ENCODE measurements at regions not wholly inside any gene's neighbourhood (a gene's known extent, or its start where the extent isn't known, plus 50 kb on each side); places are given as distances from the start of the nearest gene placed in this dataset.

- POLR2A ChIA-PET, result no interaction called here
- H3K4me3 ChIP-seq (ENCODE audit: low read depth, low read length), result no peak overlapping the region
- no peaks in the 10 kb centered on the region for H3K27me3 ChIP-seq (ENCODE audit: control insufficient read depth, insufficient read depth, low read length)
- CTCF ChIA-PET, result interaction anchor here (0.9 kb wide), 1 partner anchor 214 kb away, joined by 3 read pairs; no protein-coding TSS in a partner anchor
- H3K36me3 ChIP-seq (ENCODE audit: control insufficient read depth, insufficient read depth, low read length), result no peaks in the 10 kb centered on the region
- no peak for TF ChIP-seq CTCF (IDR thresholded peaks at IDR 0.05; ENCODE audit: insufficient read depth, low read depth, low read length)
- DNase-seq (ENCODE audit: low read depth), result no peak
Measured at GRCh38 chr22:23392420-23393121, 187.5 kb downstream of the IGLL1 start.

GRCh38 chr22:23391022-23391421, 189.1 kb downstream of the IGLL1 start:
- TF ChIP-seq CTCF (IDR thresholded peaks at IDR 0.05; ENCODE audit: insufficient read depth, low read depth, low read length), result no peak
- ChIA-PET CTCF (no interaction called here), POLR2A (no interaction called here)

GRCh38 chr22:23389271-23390071, 190.6 kb downstream of the IGLL1 start:
- no peak for DNase-seq (ENCODE audit: low read depth)
- ChIA-PET CTCF (interaction anchor here (1.4 kb wide), 1 partner anchor 9 kb away, joined by 4 read pairs; no protein-coding TSS in a partner anchor), POLR2A (no interaction called here)
- no peaks in the 10 kb centered on the region for H3K36me3 ChIP-seq (ENCODE audit: control insufficient read depth, insufficient read depth, low read length)
- TF ChIP-seq CTCF (IDR thresholded peaks at IDR 0.05; ENCODE audit: insufficient read depth, low read depth, low read length), result no peak
- peaks cover 2% of the 10 kb centered on the region; the same call in 1 of the 2 replicates for H3K27me3 ChIP-seq (ENCODE audit: control insufficient read depth, insufficient read depth, low read length)
- no peak overlapping the region for H3K4me3 ChIP-seq (ENCODE audit: low read depth, low read length)

More at GRCh38 chr22:23391022-23391421, 189.1 kb downstream of the IGLL1 start:
- Histone ChIP-seq H3K4me3 (ENCODE audit: low read depth, low read length) (no peak overlapping the region), H3K36me3 (ENCODE audit: control insufficient read depth, insufficient read depth, low read length) (no peaks in the 10 kb centered on the region), H3K27me3 (ENCODE audit: control insufficient read depth, insufficient read depth, low read length) (peaks cover 2% of the 10 kb centered on the region; the same call in 1 of the 2 replicates)
- no peak for DNase-seq (ENCODE audit: low read depth)

- ChIA-PET CTCF (interaction anchor here (1.4 kb wide), 1 partner anchor 10 kb away, joined by 4 read pairs; no protein-coding TSS in a partner anchor), POLR2A (no interaction called here)
- Histone ChIP-seq H3K36me3 (ENCODE audit: control insufficient read depth, insufficient read depth, low read length) (no peaks in the 10 kb centered on the region), H3K27me3 (ENCODE audit: control insufficient read depth, insufficient read depth, low read length) (peaks cover 2% of the 10 kb centered on the region; the same call in 1 of the 2 replicates), H3K4me3 (ENCODE audit: low read depth, low read length) (no peak overlapping the region)
- TF ChIP-seq CTCF (IDR thresholded peaks at IDR 0.05; ENCODE audit: insufficient read depth, low read depth, low read length), result no peak
- no peak for DNase-seq (ENCODE audit: low read depth)
Measured at GRCh38 chr22:23388517-23388890, 191.6 kb downstream of the IGLL1 start.

- ChIA-PET POLR2A (no interaction called here), CTCF (interaction anchor here (0.9 to 1.1 kb wide), 2 partner anchors 203 to 431 kb away, joined by 3 read pairs; no protein-coding TSS in a partner anchor)
- H3K36me3 ChIP-seq (ENCODE audit: control insufficient read depth, insufficient read depth, low read length), result no peaks in the 10 kb centered on the region
- no peak for DNase-seq (ENCODE audit: low read depth)
- H3K27me3 ChIP-seq (ENCODE audit: control insufficient read depth, insufficient read depth, low read length), result peaks cover 2% of the 10 kb centered on the region; the same call in 1 of the 2 replicates
- TF ChIP-seq CTCF (IDR thresholded peaks at IDR 0.05; ENCODE audit: insufficient read depth, low read depth, low read length), result no peak
- no peak overlapping the region for H3K4me3 ChIP-seq (ENCODE audit: low read depth, low read length)
Measured at GRCh38 chr22:23387827-23388516, 192.1 kb downstream of the IGLL1 start.

Data from BJ (cell line).